Fibroblast of skin of left biceps (primary cell): ENCODE measurements at regions not wholly inside any gene's neighbourhood (a gene's known extent, or its start where the extent isn't known, plus 50 kb on each side); places are given as distances from the start of the nearest gene placed in this dataset.
"Not testable (repeated sequence)": the region's sequence is repeated elsewhere in the genome, so short reads cannot be mapped to it uniquely, and the experiment has no call there.

Experiments used
- DNase-seq, 2 experiments: peaks; one replicate each; pipeline ENCODE4 v3.0.0-alpha.2; 2013; ENCODE audit warnings: low read depth in 2 of 2

GRCh38 chr1:222865718-222866117 lies 50.9 kb downstream of the DISP1 start:
- DNase-seq, result no peak

GRCh38 chr1:222867316-222867715 lies 52.5 kb downstream of the DISP1 start:
- DNase-seq, result no peak

GRCh38 chr1:222876182-222876581 lies 61.3 kb downstream of the DISP1 start:
- no peak for DNase-seq

GRCh38 chr1:222877854-222878253 lies 63.0 kb downstream of the DISP1 start:
- DNase-seq, result no peak

- DNase-seq, result no peak
These were observed 65.7 kb downstream of the DISP1 start for GRCh38 chr1:222880587-222880986.

- no peak for DNase-seq
These were observed 71.5 kb downstream of the DISP1 start for GRCh38 chr1:222886194-222886854.

GRCh38 chr1:222886878-222887351 lies 72.1 kb downstream of the DISP1 start:
- no peak for DNase-seq

- no peak for DNase-seq
These were observed 74.6 kb downstream of the DISP1 start for GRCh38 chr1:222889440-222889839.

GRCh38 chr1:222890716-222891115 lies 75.9 kb downstream of the DISP1 start:
- DNase-seq, result no peak

- no peak for DNase-seq
These were observed 76.7 kb downstream of the DISP1 start for GRCh38 chr1:222891578-222891977.

GRCh38 chr1:222892137-222892769 lies 77.4 kb downstream of the DISP1 start:
- DNase-seq, result no peak

GRCh38 chr1:222893255-222893654 lies 78.4 kb downstream of the DISP1 start:
- no peak for DNase-seq

GRCh38 chr1:222894331-222894730 lies 79.5 kb downstream of the DISP1 start:
- DNase-seq, result no peak

GRCh38 chr1:222896630-222897526 lies 82.0 kb downstream of the DISP1 start:
- no peak for DNase-seq

- no peak for DNase-seq
These were observed 82.8 kb downstream of the DISP1 start for GRCh38 chr1:222897527-222898190.

- DNase-seq, result no peak
These were observed 83.3 kb downstream of the DISP1 start for GRCh38 chr1:222898191-222898527.

- DNase-seq, result no peak
These were observed 84.6 kb downstream of the DISP1 start for GRCh38 chr1:222899471-222899870.

- DNase-seq, result no peak
These were observed 89.6 kb downstream of the DISP1 start for GRCh38 chr1:222904451-222904850.

- DNase-seq, result no peak
These were observed 90.3 kb downstream of the DISP1 start for GRCh38 chr1:222905151-222905550.

- DNase-seq, result not testable (repeated sequence)
These were observed 91.5 kb downstream of the DISP1 start for GRCh38 chr1:222906271-222906739.

GRCh38 chr1:222909586-222909985 lies 94.7 kb downstream of the DISP1 start:
- DNase-seq, result no peak

GRCh38 chr1:222910699-222911098 lies 95.9 kb downstream of the DISP1 start:
- DNase-seq, result no peak
